ENCODE measurements at regions not wholly inside any gene's neighbourhood (a gene's known extent, or its start where the extent isn't known, plus 50 kb on each side); places are given as distances from the start of the nearest gene placed in this dataset.

GRCh38 chr6:25170640-25171039, 108.5 kb upstream of the CARMIL1 start:
- H3K27me3 ChIP-seq (ENCODE audit: control insufficient read depth, insufficient read depth, low read length, poor library complexity, severe bottlenecking) = no peaks in the 10 kb centered on the region
- Mint-ChIP-seq H3K9me3 (no peaks in the 10 kb centered on the region), H3K4me1 (no peaks in the 10 kb centered on the region), H3K27me3 (ENCODE audit: insufficient read depth) (peaks cover 1% of the 10 kb centered on the region), H3K4me3 (no peak overlapping the region), H3K36me3 (ENCODE audit: low read depth) (no peaks in the 10 kb centered on the region), H3K27ac (no peak overlapping the region)
- no peak overlapping the region for H3K4me3 ChIP-seq (ENCODE audit: low read length)
- no peak overlapping the region for H3K27ac ChIP-seq (ENCODE audit: low read depth, low read length)
- TF ChIP-seq, protein P1, sequence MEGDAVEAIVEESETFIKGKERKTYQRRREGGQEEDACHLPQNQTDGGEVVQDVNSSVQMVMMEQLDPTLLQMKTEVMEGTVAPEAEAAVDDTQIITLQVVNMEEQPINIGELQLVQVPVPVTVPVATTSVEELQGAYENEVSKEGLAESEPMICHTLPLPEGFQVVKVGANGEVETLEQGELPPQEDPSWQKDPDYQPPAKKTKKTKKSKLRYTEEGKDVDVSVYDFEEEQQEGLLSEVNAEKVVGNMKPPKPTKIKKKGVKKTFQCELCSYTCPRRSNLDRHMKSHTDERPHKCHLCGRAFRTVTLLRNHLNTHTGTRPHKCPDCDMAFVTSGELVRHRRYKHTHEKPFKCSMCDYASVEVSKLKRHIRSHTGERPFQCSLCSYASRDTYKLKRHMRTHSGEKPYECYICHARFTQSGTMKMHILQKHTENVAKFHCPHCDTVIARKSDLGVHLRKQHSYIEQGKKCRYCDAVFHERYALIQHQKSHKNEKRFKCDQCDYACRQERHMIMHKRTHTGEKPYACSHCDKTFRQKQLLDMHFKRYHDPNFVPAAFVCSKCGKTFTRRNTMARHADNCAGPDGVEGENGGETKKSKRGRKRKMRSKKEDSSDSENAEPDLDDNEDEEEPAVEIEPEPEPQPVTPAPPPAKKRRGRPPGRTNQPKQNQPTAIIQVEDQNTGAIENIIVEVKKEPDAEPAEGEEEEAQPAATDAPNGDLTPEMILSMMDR (conservative IDR thresholded peaks at IDR 0.05) = no peak
- H3K36me3 ChIP-seq (ENCODE audit: control insufficient read depth, insufficient read depth, low read length) = no peaks in the 10 kb centered on the region
- H3K9ac ChIP-seq (ENCODE audit: extremely low read depth, low read length, poor library complexity, severe bottlenecking) = no peak overlapping the region
- H3K4me1 ChIP-seq (ENCODE audit: control insufficient read depth, insufficient read depth, low read length) = no peaks in the 10 kb centered on the region
- H3K9me3 ChIP-seq (ENCODE audit: control insufficient read depth, low read length) = no peaks in the 10 kb centered on the region
- no peak for DNase-seq

GRCh38 chr6:25171301-25171700, 107.9 kb upstream of the CARMIL1 start:
- H3K4me1 ChIP-seq (ENCODE audit: control insufficient read depth, insufficient read depth, low read length) = no peaks in the 10 kb centered on the region
- H3K9ac ChIP-seq (ENCODE audit: extremely low read depth, low read length, poor library complexity, severe bottlenecking) = no peak overlapping the region
- no peaks in the 10 kb centered on the region for H3K27me3 ChIP-seq (ENCODE audit: control insufficient read depth, insufficient read depth, low read length, poor library complexity, severe bottlenecking)
- H3K9me3 ChIP-seq (ENCODE audit: control insufficient read depth, low read length) = no peaks in the 10 kb centered on the region
- DNase-seq = no peak
- no peak overlapping the region for H3K27ac ChIP-seq (ENCODE audit: low read depth, low read length)
- Mint-ChIP-seq H3K27me3 (ENCODE audit: insufficient read depth) (peaks cover 1% of the 10 kb centered on the region), H3K9me3 (no peaks in the 10 kb centered on the region), H3K4me1 (no peaks in the 10 kb centered on the region), H3K36me3 (ENCODE audit: low read depth) (no peaks in the 10 kb centered on the region), H3K4me3 (no peak overlapping the region), H3K27ac (no peak overlapping the region)
- no peak overlapping the region for H3K4me3 ChIP-seq (ENCODE audit: low read length)
- WGBS, 2 experiments (ENCODE audit: insufficient coverage in 1 of 2, insufficient read length in 1 of 2) = 93 to 100% methylated on average over 1 of the region's 1 CpG
- no peaks in the 10 kb centered on the region for H3K36me3 ChIP-seq (ENCODE audit: control insufficient read depth, insufficient read depth, low read length)
- TF ChIP-seq, protein P1 (conservative IDR thresholded peaks at IDR 0.05) = no peak

GRCh38 chr6:25172819-25173218, 106.4 kb upstream of the CARMIL1 start:
- H3K4me1 ChIP-seq (ENCODE audit: control insufficient read depth, insufficient read depth, low read length) = no peaks in the 10 kb centered on the region
- H3K27ac Mint-ChIP-seq = no peak overlapping the region
- TF ChIP-seq, protein P1 (conservative IDR thresholded peaks at IDR 0.05) = no peak
- no peak overlapping the region for H3K4me3 ChIP-seq (ENCODE audit: low read length)
- no peak overlapping the region for H3K9ac ChIP-seq (ENCODE audit: extremely low read depth, low read length, poor library complexity, severe bottlenecking)
- no peak overlapping the region for H3K27ac ChIP-seq (ENCODE audit: low read depth, low read length)
- DNase-seq = no peak
- no peaks in the 10 kb centered on the region for H3K4me1 Mint-ChIP-seq
- no peaks in the 10 kb centered on the region for H3K9me3 ChIP-seq (ENCODE audit: control insufficient read depth, low read length)
- WGBS, 2 experiments (ENCODE audit: insufficient coverage in 1 of 2, insufficient read length in 1 of 2) = 60 to 93% methylated on average over 1 to 3 of the region's 3 CpGs
- H3K4me3 Mint-ChIP-seq = no peak overlapping the region
- peaks cover 1% of the 10 kb centered on the region for H3K27me3 Mint-ChIP-seq (ENCODE audit: insufficient read depth)
- H3K36me3 Mint-ChIP-seq (ENCODE audit: low read depth) = no peaks in the 10 kb centered on the region
- H3K9me3 Mint-ChIP-seq = no peaks in the 10 kb centered on the region
- H3K27me3 ChIP-seq (ENCODE audit: control insufficient read depth, insufficient read depth, low read length, poor library complexity, severe bottlenecking) = no peaks in the 10 kb centered on the region
- H3K36me3 ChIP-seq (ENCODE audit: control insufficient read depth, insufficient read depth, low read length) = no peaks in the 10 kb centered on the region
